ENCODE measurements at regions not wholly inside any gene's neighbourhood (a gene's known extent, or its start where the extent isn't known, plus 50 kb on each side); places are given as distances from the start of the nearest gene placed in this dataset.

DNA sequence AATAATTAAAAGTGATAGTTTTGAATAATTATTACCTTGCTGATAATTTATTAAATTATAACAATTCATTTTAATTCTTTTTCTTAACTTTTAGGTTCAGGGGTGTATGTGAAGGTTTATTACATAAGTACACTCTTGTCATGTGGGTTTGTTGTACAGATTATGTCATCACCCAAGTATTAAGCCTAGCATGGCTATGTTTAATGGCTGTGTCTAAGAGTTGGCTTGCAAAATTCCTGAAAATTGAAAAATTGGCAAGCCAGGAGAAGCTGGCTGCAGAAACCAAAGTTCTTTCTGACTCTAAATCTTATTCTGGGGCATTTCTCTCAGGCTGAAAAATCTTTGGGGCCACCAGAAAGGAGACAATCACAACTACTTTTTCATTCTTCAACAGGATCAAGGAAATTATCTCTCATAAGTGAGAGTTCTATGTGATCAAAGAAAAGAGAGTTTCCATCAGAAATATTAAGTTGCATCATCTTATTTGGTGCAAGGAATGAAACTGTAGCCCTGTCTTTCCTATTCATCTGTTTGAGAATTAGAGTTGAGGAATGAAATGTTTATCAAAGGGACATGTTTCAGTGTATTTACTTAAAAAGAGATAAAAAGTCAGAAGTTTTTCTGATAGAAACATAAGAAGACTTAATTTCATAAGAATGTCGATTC, 412.1 kb upstream of the CDH2 start:
- H3K27me3 ChIP-seq (ENCODE audit: control insufficient read depth in 3 of 3, insufficient read depth in 3 of 3, low read length in 3 of 3): no peaks in the 10 kb centered on the region
- WGBS, 3 donors: 74 to 90% (median 76%) methylated on average over 1 of the region's 1 CpG
- H3K4me3 ChIP-seq (ENCODE audit: low read depth in 1 of 3, low read length in 3 of 3): no peak overlapping the region
- H3K36me3 ChIP-seq (ENCODE audit: control insufficient read depth in 3 of 3, insufficient read depth in 2 of 3, low read depth in 1 of 3, low read length in 3 of 3): no peaks in the 10 kb centered on the region
- no peak for DNase-seq
- no peaks in the 10 kb centered on the region for H3K4me1 ChIP-seq (ENCODE audit: control insufficient read depth in 3 of 3, insufficient read depth in 2 of 3, low read depth in 1 of 3, low read length in 2 of 3)
- H3K9me3 ChIP-seq (ENCODE audit: control insufficient read depth in 2 of 2, insufficient read depth in 1 of 2, low read depth in 1 of 2, low read length in 1 of 2): no peaks in the 10 kb centered on the region
- H3K27ac ChIP-seq (ENCODE audit: low read depth in 1 of 3, low read length in 2 of 3): no peak overlapping the region
- FAIRE-seq: no peak

GRCh38 chr18:28584731-28585130, 407.8 kb upstream of the CDH2 start:
- no peak overlapping the region for H3K27ac ChIP-seq (ENCODE audit: low read depth in 1 of 3, low read length in 2 of 3)
- H3K36me3 ChIP-seq (ENCODE audit: control insufficient read depth in 3 of 3, insufficient read depth in 2 of 3, low read depth in 1 of 3, low read length in 3 of 3): no peaks in the 10 kb centered on the region
- WGBS, 3 donors: 68 to 86% (median 68%) methylated on average over 5 of the region's 5 CpGs
- FAIRE-seq: no peak
- H3K4me1 ChIP-seq (ENCODE audit: control insufficient read depth in 3 of 3, insufficient read depth in 2 of 3, low read depth in 1 of 3, low read length in 2 of 3): no peaks in the 10 kb centered on the region
- H3K27me3 ChIP-seq (ENCODE audit: control insufficient read depth in 3 of 3, insufficient read depth in 3 of 3, low read length in 3 of 3): no peaks in the 10 kb centered on the region
- no peak for DNase-seq
- no peaks in the 10 kb centered on the region for H3K9me3 ChIP-seq (ENCODE audit: control insufficient read depth in 2 of 2, insufficient read depth in 1 of 2, low read depth in 1 of 2, low read length in 1 of 2)
- no peak overlapping the region for H3K4me3 ChIP-seq (ENCODE audit: low read depth in 1 of 3, low read length in 3 of 3)

- no peaks in the 10 kb centered on the region for H3K9me3 ChIP-seq (ENCODE audit: control insufficient read depth in 2 of 2, insufficient read depth in 1 of 2, low read depth in 1 of 2, low read length in 1 of 2)
- H3K36me3 ChIP-seq (ENCODE audit: control insufficient read depth in 3 of 3, insufficient read depth in 2 of 3, low read depth in 1 of 3, low read length in 3 of 3): no peaks in the 10 kb centered on the region
- WGBS, 3 donors: 80 to 81% (median 80%) methylated on average over 2 of the region's 2 CpGs
- no peak overlapping the region for H3K27ac ChIP-seq (ENCODE audit: low read depth in 1 of 3, low read length in 2 of 3)
- FAIRE-seq (no peak), DNase-seq (no peak)
- H3K4me1 ChIP-seq (ENCODE audit: control insufficient read depth in 3 of 3, insufficient read depth in 2 of 3, low read depth in 1 of 3, low read length in 2 of 3): no peaks in the 10 kb centered on the region
- no peaks in the 10 kb centered on the region for H3K27me3 ChIP-seq (ENCODE audit: control insufficient read depth in 3 of 3, insufficient read depth in 3 of 3, low read length in 3 of 3)
- H3K4me3 ChIP-seq (ENCODE audit: low read depth in 1 of 3, low read length in 3 of 3): no peak overlapping the region
These were observed 405.8 kb upstream of the CDH2 start for GRCh38 chr18:28582724-28583123.

DNA sequence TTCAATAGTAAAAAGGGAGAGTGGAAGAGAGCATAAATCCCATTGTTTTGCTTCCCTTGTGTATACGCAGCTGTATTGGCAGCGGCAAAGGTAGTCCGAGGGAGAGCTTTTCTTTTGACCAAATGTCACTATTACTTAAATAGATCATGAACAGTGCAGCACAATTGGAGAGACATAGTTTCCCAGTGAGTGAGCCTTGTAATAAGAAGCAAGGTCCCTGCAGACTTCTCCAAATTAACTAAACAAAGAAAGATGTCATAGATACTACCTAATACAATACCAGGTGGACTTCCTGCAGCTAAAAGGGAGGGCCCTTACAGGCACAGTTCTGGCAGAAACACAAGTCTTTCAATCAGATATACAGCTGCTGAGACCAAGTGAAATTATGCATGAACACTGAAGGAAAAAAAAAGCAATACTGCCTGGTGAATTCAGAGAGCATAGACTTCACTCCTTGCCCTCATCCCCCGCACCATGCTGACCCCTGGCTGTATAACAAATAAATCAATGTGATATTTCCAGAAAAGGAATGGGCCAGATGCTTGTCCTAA, 404.7 kb upstream of the CDH2 start:
- H3K4me3 ChIP-seq (ENCODE audit: low read depth in 1 of 3, low read length in 3 of 3): no peak overlapping the region
- no peaks in the 10 kb centered on the region for H3K4me1 ChIP-seq (ENCODE audit: control insufficient read depth in 3 of 3, insufficient read depth in 2 of 3, low read depth in 1 of 3, low read length in 2 of 3)
- WGBS, 3 donors: 66 to 69% (median 69%) methylated on average over 4 of the region's 4 CpGs
- no peak overlapping the region for H3K27ac ChIP-seq (ENCODE audit: low read depth in 1 of 3, low read length in 2 of 3)
- H3K36me3 ChIP-seq (ENCODE audit: control insufficient read depth in 3 of 3, insufficient read depth in 2 of 3, low read depth in 1 of 3, low read length in 3 of 3): no peaks in the 10 kb centered on the region
- no peaks in the 10 kb centered on the region for H3K27me3 ChIP-seq (ENCODE audit: control insufficient read depth in 3 of 3, insufficient read depth in 3 of 3, low read length in 3 of 3)
- FAIRE-seq (no peak), DNase-seq (no peak)
- no peaks in the 10 kb centered on the region for H3K9me3 ChIP-seq (ENCODE audit: control insufficient read depth in 2 of 2, insufficient read depth in 1 of 2, low read depth in 1 of 2, low read length in 1 of 2)

- DNase-seq (no peak), FAIRE-seq (no peak)
- H3K4me1 ChIP-seq (ENCODE audit: control insufficient read depth in 3 of 3, insufficient read depth in 2 of 3, low read depth in 1 of 3, low read length in 2 of 3): no peaks in the 10 kb centered on the region
- no peaks in the 10 kb centered on the region for H3K9me3 ChIP-seq (ENCODE audit: control insufficient read depth in 2 of 2, insufficient read depth in 1 of 2, low read depth in 1 of 2, low read length in 1 of 2)
- H3K27me3 ChIP-seq (ENCODE audit: control insufficient read depth in 3 of 3, insufficient read depth in 3 of 3, low read length in 3 of 3): no peaks in the 10 kb centered on the region
- no peak overlapping the region for H3K4me3 ChIP-seq (ENCODE audit: low read depth in 1 of 3, low read length in 3 of 3)
- WGBS, 3 donors: 82 to 90% (median 83%) methylated on average over 3 of the region's 3 CpGs
- H3K36me3 ChIP-seq (ENCODE audit: control insufficient read depth in 3 of 3, insufficient read depth in 2 of 3, low read depth in 1 of 3, low read length in 3 of 3): no peaks in the 10 kb centered on the region
- H3K27ac ChIP-seq (ENCODE audit: low read depth in 1 of 3, low read length in 2 of 3): no peak overlapping the region
These were observed 400.0 kb upstream of the CDH2 start for GRCh38 chr18:28576941-28577340.

DNA sequence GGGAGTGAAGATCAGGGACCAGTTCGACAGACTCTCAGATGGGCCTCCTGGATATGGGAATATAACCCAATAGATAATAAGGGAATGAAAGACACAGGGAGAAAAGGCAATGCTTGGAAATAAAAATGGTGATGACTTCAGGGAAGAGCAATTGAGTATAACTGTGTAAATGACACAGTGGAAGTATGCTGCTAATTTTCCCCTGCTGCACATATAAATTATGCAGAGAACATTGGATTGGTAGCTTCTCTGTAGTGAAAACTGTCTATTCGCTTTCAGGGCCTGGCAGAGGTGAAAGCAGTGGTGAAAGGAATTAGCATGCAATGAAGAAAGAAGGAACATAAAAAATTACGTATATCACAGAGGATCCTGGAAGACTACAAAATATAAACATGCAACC, 398.2 kb upstream of the CDH2 start:
- H3K4me1 ChIP-seq (ENCODE audit: control insufficient read depth in 3 of 3, insufficient read depth in 2 of 3, low read depth in 1 of 3, low read length in 2 of 3): no peaks in the 10 kb centered on the region
- no peaks in the 10 kb centered on the region for H3K27me3 ChIP-seq (ENCODE audit: control insufficient read depth in 3 of 3, insufficient read depth in 3 of 3, low read length in 3 of 3)
- WGBS, 3 donors: 78 to 81% (median 79%) methylated on average over 3 of the region's 3 CpGs
- H3K9me3 ChIP-seq (ENCODE audit: control insufficient read depth in 2 of 2, insufficient read depth in 1 of 2, low read depth in 1 of 2, low read length in 1 of 2): no peaks in the 10 kb centered on the region
- no peak for FAIRE-seq
- no peak for DNase-seq
- no peak overlapping the region for H3K27ac ChIP-seq (ENCODE audit: low read depth in 1 of 3, low read length in 2 of 3)
- H3K4me3 ChIP-seq (ENCODE audit: low read depth in 1 of 3, low read length in 3 of 3): no peak overlapping the region
- no peaks in the 10 kb centered on the region for H3K36me3 ChIP-seq (ENCODE audit: control insufficient read depth in 3 of 3, insufficient read depth in 2 of 3, low read depth in 1 of 3, low read length in 3 of 3)

- H3K4me1 ChIP-seq (ENCODE audit: control insufficient read depth in 3 of 3, insufficient read depth in 2 of 3, low read depth in 1 of 3, low read length in 2 of 3): no peaks in the 10 kb centered on the region
- no peaks in the 10 kb centered on the region for H3K27me3 ChIP-seq (ENCODE audit: control insufficient read depth in 3 of 3, insufficient read depth in 3 of 3, low read length in 3 of 3)
- no peaks in the 10 kb centered on the region for H3K36me3 ChIP-seq (ENCODE audit: control insufficient read depth in 3 of 3, insufficient read depth in 2 of 3, low read depth in 1 of 3, low read length in 3 of 3)
- DNase-seq (no peak), FAIRE-seq (no peak)
- no peak overlapping the region for H3K4me3 ChIP-seq (ENCODE audit: low read depth in 1 of 3, low read length in 3 of 3)
- WGBS, 3 donors: 67 to 76% (median 72%) methylated on average over 1 of the region's 1 CpG
- no peaks in the 10 kb centered on the region for H3K9me3 ChIP-seq (ENCODE audit: control insufficient read depth in 2 of 2, insufficient read depth in 1 of 2, low read depth in 1 of 2, low read length in 1 of 2)
- no peak overlapping the region for H3K27ac ChIP-seq (ENCODE audit: low read depth in 1 of 3, low read length in 2 of 3)
These were observed 397.2 kb upstream of the CDH2 start for GRCh38 chr18:28574175-28574574.

DNA sequence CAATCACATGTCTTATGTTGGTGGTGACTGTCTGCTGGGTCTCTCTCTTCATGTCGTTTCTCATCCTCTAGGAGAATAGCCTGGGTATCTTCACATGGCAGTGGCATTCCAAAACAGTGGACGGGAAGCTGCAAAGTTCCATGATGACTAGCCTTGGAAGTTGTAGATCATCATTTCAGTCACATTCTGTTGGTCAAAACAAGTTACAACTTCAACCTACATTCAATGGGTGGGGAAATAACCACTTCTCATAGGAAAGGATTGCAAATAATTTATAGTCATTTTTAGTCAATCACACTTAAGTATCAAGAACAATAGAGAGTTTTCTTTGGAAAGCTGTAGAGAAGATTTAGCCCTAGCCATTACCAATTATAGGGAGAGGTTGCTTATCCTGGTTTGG, 395.0 kb upstream of the CDH2 start:
- no peaks in the 10 kb centered on the region for H3K9me3 ChIP-seq (ENCODE audit: control insufficient read depth in 2 of 2, insufficient read depth in 1 of 2, low read depth in 1 of 2, low read length in 1 of 2)
- no peaks in the 10 kb centered on the region for H3K36me3 ChIP-seq (ENCODE audit: control insufficient read depth in 3 of 3, insufficient read depth in 2 of 3, low read depth in 1 of 3, low read length in 3 of 3)
- H3K4me1 ChIP-seq (ENCODE audit: control insufficient read depth in 3 of 3, insufficient read depth in 2 of 3, low read depth in 1 of 3, low read length in 2 of 3): no peaks in the 10 kb centered on the region
- H3K4me3 ChIP-seq (ENCODE audit: low read depth in 1 of 3, low read length in 3 of 3): no peak overlapping the region
- H3K27ac ChIP-seq (ENCODE audit: low read depth in 1 of 3, low read length in 2 of 3): no peak overlapping the region
- WGBS, 3 donors: 66 to 74% (median 67%) methylated on average over 2 of the region's 2 CpGs
- no peaks in the 10 kb centered on the region for H3K27me3 ChIP-seq (ENCODE audit: control insufficient read depth in 3 of 3, insufficient read depth in 3 of 3, low read length in 3 of 3)
- FAIRE-seq (no peak), DNase-seq (no peak)

DNA sequence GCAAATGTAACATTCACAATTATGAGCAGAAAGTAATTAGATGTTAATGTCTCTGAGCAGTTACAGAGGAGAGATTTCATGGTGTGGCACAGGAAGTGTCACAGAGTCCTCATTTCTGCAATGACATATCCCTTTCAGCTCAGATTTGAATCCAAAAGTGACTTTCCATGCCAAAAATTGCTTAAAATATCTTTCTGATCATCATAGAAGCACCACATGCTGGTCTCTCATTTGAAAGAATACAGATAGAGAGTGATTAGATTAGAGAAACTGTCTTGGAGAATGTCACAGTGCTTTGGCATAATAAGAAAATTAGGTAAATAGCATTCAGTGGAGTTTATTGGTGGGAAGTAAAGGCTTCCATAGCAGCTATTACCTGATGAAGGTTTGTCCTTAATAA, 383.4 kb upstream of the CDH2 start:
- Histone ChIP-seq H3K27me3 (ENCODE audit: control insufficient read depth in 3 of 3, insufficient read depth in 3 of 3, low read length in 3 of 3) (no peaks in the 10 kb centered on the region), H3K36me3 (ENCODE audit: control insufficient read depth in 3 of 3, insufficient read depth in 2 of 3, low read depth in 1 of 3, low read length in 3 of 3) (no peaks in the 10 kb centered on the region), H3K27ac (ENCODE audit: low read depth in 1 of 3, low read length in 2 of 3) (no peak overlapping the region), H3K4me1 (ENCODE audit: control insufficient read depth in 3 of 3, insufficient read depth in 2 of 3, low read depth in 1 of 3, low read length in 2 of 3) (no peaks in the 10 kb centered on the region), H3K4me3 (ENCODE audit: low read depth in 1 of 3, low read length in 3 of 3) (no peak overlapping the region), H3K9me3 (ENCODE audit: control insufficient read depth in 2 of 2, insufficient read depth in 1 of 2, low read depth in 1 of 2, low read length in 1 of 2) (no peaks in the 10 kb centered on the region)
- FAIRE-seq (no peak), DNase-seq (no peak)

Measured in small intestine (tissue), 7 donors.